ENCODE measurements at regions not wholly inside any gene's neighbourhood (a gene's known extent, or its start where the extent isn't known, plus 50 kb on each side); places are given as distances from the start of the nearest gene placed in this dataset.

DNA sequence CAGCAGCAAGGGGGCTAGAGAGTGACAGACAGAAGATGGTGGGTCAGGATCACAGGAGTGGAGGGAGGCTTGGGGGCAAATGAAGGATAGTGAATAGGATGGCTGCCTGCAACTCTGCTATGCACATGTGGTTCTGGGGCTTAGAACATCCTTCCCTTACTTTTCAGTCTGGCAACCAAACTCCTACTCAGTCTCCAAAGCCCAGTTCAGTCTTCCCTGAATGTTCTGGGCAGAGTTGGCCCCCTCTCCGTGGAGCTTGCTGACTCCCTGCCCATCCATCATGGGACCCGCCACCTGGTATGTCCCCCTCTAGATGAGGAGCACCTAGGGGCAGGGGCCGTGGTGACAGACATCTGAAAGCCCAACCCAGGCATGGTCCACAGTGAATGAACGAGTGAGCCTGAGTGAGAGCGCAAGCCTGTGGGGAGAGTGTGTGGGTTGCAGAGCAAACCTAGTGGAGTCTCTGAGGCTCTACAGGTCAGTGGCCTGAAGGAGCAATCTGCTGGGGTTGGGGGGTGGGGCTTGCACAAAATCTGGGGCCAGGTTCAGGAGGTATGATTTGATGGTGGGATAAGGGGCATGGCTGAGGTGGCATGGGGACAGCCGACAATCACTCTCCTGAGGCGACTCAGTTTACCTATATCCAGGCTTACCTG, 180.6 kb downstream of the FGF18 start:
- peaks cover 3% of the 10 kb centered on the region; the same call in 1 of the 3 replicates for H3K9me3 ChIP-seq
- peak; percentile 40 to 41; a peak in 3 of 6 replicates for ATAC-seq
- H3K27ac ChIP-seq: no peak overlapping the region
- H3K4me3 ChIP-seq: no peak overlapping the region
- ChIA-PET POLR2A (no interaction called here), CTCF (interaction anchor here (1.1 kb wide), 1 partner anchor 30 kb away, joined by 3 read pairs; no protein-coding TSS in a partner anchor)
- no peak for TF ChIP-seq EHF (CRISPR knock-in tag; IDR thresholded peaks at IDR 0.05)
- TF ChIP-seq ZNF302 (CRISPR knock-in tag; IDR thresholded peaks at IDR 0.05): no peak
- TF ChIP-seq HES2 (IDR thresholded peaks at IDR 0.05): no peak
- TF ChIP-seq RFX5 (IDR thresholded peaks at IDR 0.05): no peak
- no peak for TF ChIP-seq CBX2 (IDR thresholded peaks at IDR 0.05; ENCODE audit: borderline replicate concordance, low read depth)
- no peak for TF ChIP-seq MYC (IDR thresholded peaks at IDR 0.05; ENCODE audit: borderline replicate concordance, low read length)
- no peak for TF ChIP-seq HEYL (CRISPR knock-in tag; IDR thresholded peaks at IDR 0.05)
- no peak for TF ChIP-seq CHD2 (IDR thresholded peaks at IDR 0.05; ENCODE audit: low read length, partially characterized antibody)
- TF ChIP-seq NPAS2 (CRISPR knock-in tag; IDR thresholded peaks at IDR 0.05; ENCODE audit: borderline replicate concordance): no peak
- TF ChIP-seq CEBPB (IDR thresholded peaks at IDR 0.05): no peak
- no peak for TF ChIP-seq PHF8 (IDR thresholded peaks at IDR 0.05; ENCODE audit: borderline replicate concordance, low read depth)
- TF ChIP-seq SMC3 (IDR thresholded peaks at IDR 0.05): no peak
- TF ChIP-seq, protein P1, sequence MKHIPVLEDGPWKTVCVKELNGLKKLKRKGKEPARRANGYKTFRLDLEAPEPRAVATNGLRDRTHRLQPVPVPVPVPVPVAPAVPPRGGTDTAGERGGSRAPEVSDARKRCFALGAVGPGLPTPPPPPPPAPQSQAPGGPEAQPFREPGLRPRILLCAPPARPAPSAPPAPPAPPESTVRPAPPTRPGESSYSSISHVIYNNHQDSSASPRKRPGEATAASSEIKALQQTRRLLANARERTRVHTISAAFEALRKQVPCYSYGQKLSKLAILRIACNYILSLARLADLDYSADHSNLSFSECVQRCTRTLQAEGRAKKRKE (CRISPR knock-in tag; IDR thresholded peaks at IDR 0.05; ENCODE audit: low read depth): no peak
- TF ChIP-seq NR3C1 (IDR thresholded peaks at IDR 0.05): no peak
- DNase-seq (ENCODE audit: low read depth in 1 of 2, low spot score in 1 of 2): no peak
- H3K4me2 ChIP-seq: no peak overlapping the region
- H3K4me1 ChIP-seq: peaks cover 11% of the 10 kb centered on the region
- 53% methylated on average over 7 of the region's 7 CpGs for WGBS (ENCODE audit: missing lambda C conversion rate)
- no peak for FAIRE-seq

DNA sequence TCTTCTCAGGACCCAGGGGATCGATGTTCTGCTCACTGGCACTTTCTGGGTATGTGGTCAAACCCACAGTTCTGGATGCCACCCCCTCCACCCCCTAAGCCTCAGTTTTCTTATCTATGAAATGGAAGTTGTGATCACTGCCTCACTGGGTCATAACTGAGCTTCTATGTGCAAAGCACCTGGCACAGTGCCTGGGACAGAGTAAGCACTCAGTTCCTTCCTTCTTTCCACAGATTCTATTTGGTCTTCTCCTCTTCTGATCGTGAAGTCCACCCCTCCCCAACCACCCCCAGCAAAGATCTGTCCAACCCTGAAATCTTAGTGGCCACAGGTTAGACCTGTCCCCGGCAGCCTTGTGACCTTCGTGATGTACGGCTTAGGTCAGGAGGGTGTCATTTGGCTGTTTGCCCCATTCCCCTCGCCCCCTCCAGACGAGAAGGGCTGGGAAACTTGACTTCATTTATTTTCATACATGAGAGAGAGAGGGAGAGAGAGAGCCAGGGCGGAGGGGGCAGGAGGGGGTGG, 181.4 kb downstream of the FGF18 start:
- 14% methylated on average over 8 of the region's 8 CpGs for WGBS (ENCODE audit: missing lambda C conversion rate)
- Histone ChIP-seq H3K4me1 (peaks cover 6% of the 10 kb centered on the region), H3K4me3 (no peak overlapping the region), H3K4me2 (no peak overlapping the region), H3K27ac (no peak overlapping the region), H3K9me3 (peaks cover 7% of the 10 kb centered on the region; the same call in 1 of the 3 replicates)
- DNase-seq (ENCODE audit: low read depth in 1 of 2, low spot score in 1 of 2) (no peak), ATAC-seq (0 out of 6 replicates have a peak, but pooled peaks of 1 of the 2 experiments have one; percentile 31), FAIRE-seq (no peak)
- ChIA-PET POLR2A (no interaction called here), CTCF (no interaction called here)
- TF ChIP-seq KDM1A (IDR thresholded peaks at IDR 0.05; ENCODE audit: low read depth): no peak

DNA sequence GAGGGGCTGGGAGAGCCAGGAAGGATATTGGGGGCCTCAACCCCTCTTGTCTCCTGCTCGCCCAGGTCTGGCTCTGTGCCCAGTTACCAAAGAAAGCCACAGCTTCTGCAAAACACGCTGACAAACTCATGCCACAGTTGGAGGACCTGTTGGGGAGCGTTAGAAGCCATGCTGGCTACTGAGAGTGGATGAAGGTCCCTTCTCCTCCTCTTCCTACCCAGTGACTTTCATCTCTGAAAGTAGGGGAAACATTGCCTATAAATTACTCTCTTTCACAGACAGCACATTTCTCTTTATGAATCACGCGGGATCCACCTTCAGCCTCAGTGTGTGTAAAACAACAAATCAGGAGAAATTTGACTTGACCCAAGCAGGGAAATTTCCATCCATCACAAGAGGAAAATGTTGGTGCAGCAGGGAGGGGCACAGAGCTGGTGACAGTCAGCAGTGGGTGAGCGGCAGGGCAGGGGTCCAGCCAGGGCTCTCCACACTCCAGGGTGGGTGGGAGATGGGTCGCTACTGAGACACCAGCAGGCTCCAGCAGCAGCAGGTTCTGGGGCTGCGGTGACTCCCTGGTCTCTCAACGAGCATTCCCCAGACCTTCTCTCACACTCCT, 181.9 kb downstream of the FGF18 start:
- CTCF ChIA-PET: interaction anchor here (0.6 kb wide), 1 partner anchor 860 kb away, joined by 3 read pairs; no protein-coding TSS in a partner anchor
- ATAC-seq: no peak
- 21% methylated on average over 9 of the region's 9 CpGs for WGBS (ENCODE audit: missing lambda C conversion rate)

More for the DNA sequence above, 181.9 kb downstream of the FGF18 start:
- Histone ChIP-seq H3K27ac (no peak overlapping the region), H3K4me1 (peaks cover under 1% of the 10 kb centered on the region; the same call in 1 of the 3 replicates), H3K4me2 (no peak overlapping the region), H3K4me3 (no peak overlapping the region), H3K9me3 (peaks cover 13% of the 10 kb centered on the region; the same call in 2 of the 3 replicates)
- no peak for DNase-seq (ENCODE audit: low read depth in 1 of 2, low spot score in 1 of 2)
- FAIRE-seq: no peak
- POLR2A ChIA-PET: no interaction called here
- TF ChIP-seq ELK1 (IDR thresholded peaks at IDR 0.05; ENCODE audit: low read depth, low read length) (no peak), RARB (CRISPR knock-in tag; IDR thresholded peaks at IDR 0.05) (no peak), ZFP36 (IDR thresholded peaks at IDR 0.05; ENCODE audit: borderline replicate concordance, partially characterized antibody) (no peak), MAZ (IDR thresholded peaks at IDR 0.05; ENCODE audit: borderline replicate concordance, low read depth, low read length) (no peak), ESRRA (IDR thresholded peaks at IDR 0.05; ENCODE audit: borderline replicate concordance, low read length) (no peak), TFCP2L1 (CRISPR knock-in tag; IDR thresholded peaks at IDR 0.05) (no peak)
